ENCODE measurements at regions not wholly inside any gene's neighbourhood (a gene's known extent, or its start where the extent isn't known, plus 50 kb on each side); places are given as distances from the start of the nearest gene placed in this dataset.
A peak's percentile ranks its signal among the peaks of the same experiment; 100 is the strongest.

GRCh38 chr6:2460216-2460745, 214.9 kb upstream of the GMDS start:
- no peak for TF ChIP-seq CTCF (IDR thresholded peaks at IDR 0.05; ENCODE audit: low read depth, low read length)
- in situ Hi-C loops (cut with HindIII; ENCODE audit: low sequenced_read_pairs) = no loop called here
- no peak overlapping the region for H3K4me3 ChIP-seq (ENCODE audit: low read depth, low read length)
- no peak for DNase-seq (ENCODE audit: low read depth, low spot score)

- DNase-seq (ENCODE audit: low read depth, low spot score) = no peak
- no peak for TF ChIP-seq CTCF (IDR thresholded peaks at IDR 0.05; ENCODE audit: low read depth, low read length)
- no peak overlapping the region for H3K4me3 ChIP-seq (ENCODE audit: low read depth, low read length)
- in situ Hi-C loops (cut with HindIII; ENCODE audit: low sequenced_read_pairs) = no loop called here
Measured at GRCh38 chr6:2454180-2454579, 208.8 kb upstream of the GMDS start.

- DNase-seq (ENCODE audit: low read depth, low spot score) = no peak
- in situ Hi-C loops (cut with HindIII; ENCODE audit: low sequenced_read_pairs) = no loop called here
- H3K4me3 ChIP-seq (ENCODE audit: low read depth, low read length) = no peak overlapping the region
- no peak for TF ChIP-seq CTCF (IDR thresholded peaks at IDR 0.05; ENCODE audit: low read depth, low read length)
Measured at GRCh38 chr6:2450546-2450945, 205.1 kb upstream of the GMDS start.

- in situ Hi-C loops (cut with HindIII; ENCODE audit: low sequenced_read_pairs) = no loop called here
Measured at GRCh38 chr6:2449572-2449940, 204.2 kb upstream of the GMDS start.

GRCh38 chr6:2448826-2449571, 203.6 kb upstream of the GMDS start:
- peak; percentile 72 for TF ChIP-seq CTCF (IDR thresholded peaks at IDR 0.05; ENCODE audit: low read depth, low read length)
- in situ Hi-C loops (cut with HindIII; ENCODE audit: low sequenced_read_pairs) = no loop called here
- peak; percentile 77 for DNase-seq (ENCODE audit: low read depth, low spot score)
- H3K4me3 ChIP-seq (ENCODE audit: low read depth, low read length) = peak overlapping the region; percentile 34

More at GRCh38 chr6:2449572-2449940, 204.2 kb upstream of the GMDS start:
- TF ChIP-seq CTCF (IDR thresholded peaks at IDR 0.05; ENCODE audit: low read depth, low read length) = no peak
- DNase-seq (ENCODE audit: low read depth, low spot score) = no peak
- no peak overlapping the region for H3K4me3 ChIP-seq (ENCODE audit: low read depth, low read length)

- in situ Hi-C loops (cut with HindIII; ENCODE audit: low sequenced_read_pairs) = no loop called here
- no peak overlapping the region for H3K4me3 ChIP-seq (ENCODE audit: low read depth, low read length)
- no peak for DNase-seq (ENCODE audit: low read depth, low spot score)
- TF ChIP-seq CTCF (IDR thresholded peaks at IDR 0.05; ENCODE audit: low read depth, low read length) = no peak
Measured at GRCh38 chr6:2447931-2448330, 202.5 kb upstream of the GMDS start.
